ENCODE measurements at regions not wholly inside any gene's neighbourhood (a gene's known extent, or its start where the extent isn't known, plus 50 kb on each side); places are given as distances from the start of the nearest gene placed in this dataset.

DNA sequence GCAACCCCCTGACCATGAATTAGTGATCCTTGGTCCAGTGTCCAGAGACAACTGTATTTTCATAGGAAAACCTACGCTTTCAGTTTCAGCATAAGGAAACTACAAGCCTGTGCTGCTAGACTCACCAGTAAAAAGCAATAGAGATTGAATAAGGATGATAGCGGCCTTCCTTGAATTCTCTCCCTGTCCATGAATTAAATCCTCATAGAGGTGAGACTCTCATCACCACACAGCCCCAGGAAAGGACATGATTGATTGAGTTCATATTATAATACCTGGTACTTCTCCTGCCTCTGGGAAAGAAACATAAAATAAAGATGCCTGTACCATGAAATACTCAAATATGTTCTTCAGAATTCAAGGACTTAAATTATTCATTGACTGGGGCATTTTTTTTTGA is 146.3 kb upstream of the SPOPL start:
- Mint-ChIP-seq H3K9me3 (peaks cover 2% of the 10 kb centered on the region), H3K4me1 (no peaks in the 10 kb centered on the region), H3K36me3 (ENCODE audit: low read depth) (no peaks in the 10 kb centered on the region), H3K27me3 (ENCODE audit: low read depth) (peaks cover 3% of the 10 kb centered on the region), H3K4me3 (no peak overlapping the region), H3K27ac (no peak overlapping the region)
- TF ChIP-seq, protein P1, sequence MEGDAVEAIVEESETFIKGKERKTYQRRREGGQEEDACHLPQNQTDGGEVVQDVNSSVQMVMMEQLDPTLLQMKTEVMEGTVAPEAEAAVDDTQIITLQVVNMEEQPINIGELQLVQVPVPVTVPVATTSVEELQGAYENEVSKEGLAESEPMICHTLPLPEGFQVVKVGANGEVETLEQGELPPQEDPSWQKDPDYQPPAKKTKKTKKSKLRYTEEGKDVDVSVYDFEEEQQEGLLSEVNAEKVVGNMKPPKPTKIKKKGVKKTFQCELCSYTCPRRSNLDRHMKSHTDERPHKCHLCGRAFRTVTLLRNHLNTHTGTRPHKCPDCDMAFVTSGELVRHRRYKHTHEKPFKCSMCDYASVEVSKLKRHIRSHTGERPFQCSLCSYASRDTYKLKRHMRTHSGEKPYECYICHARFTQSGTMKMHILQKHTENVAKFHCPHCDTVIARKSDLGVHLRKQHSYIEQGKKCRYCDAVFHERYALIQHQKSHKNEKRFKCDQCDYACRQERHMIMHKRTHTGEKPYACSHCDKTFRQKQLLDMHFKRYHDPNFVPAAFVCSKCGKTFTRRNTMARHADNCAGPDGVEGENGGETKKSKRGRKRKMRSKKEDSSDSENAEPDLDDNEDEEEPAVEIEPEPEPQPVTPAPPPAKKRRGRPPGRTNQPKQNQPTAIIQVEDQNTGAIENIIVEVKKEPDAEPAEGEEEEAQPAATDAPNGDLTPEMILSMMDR (IDR thresholded peaks at IDR 0.05; ENCODE audit: unreplicated experiment in 3 of 3) = no peak

DNA sequence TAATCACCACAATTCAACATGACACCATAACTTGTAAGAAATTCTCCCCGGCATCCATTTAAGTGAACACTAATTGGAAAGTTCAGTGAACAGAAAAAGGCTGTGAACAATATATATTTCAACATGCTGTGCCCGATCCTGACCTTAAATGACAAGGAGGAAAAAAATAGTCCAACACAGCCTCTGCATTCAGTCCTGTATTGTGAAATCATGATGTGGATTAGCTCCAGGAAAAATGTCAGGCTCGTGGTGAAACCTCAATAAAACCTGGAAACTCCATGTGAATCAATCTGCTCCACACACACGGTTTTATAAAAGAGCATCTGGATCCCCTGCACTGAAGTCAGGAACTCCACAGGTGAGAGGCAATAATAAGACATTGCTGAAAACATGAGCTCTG is 145.4 kb upstream of the SPOPL start:
- peaks cover 2% of the 10 kb centered on the region for H3K9me3 Mint-ChIP-seq
- H3K4me1 Mint-ChIP-seq = no peaks in the 10 kb centered on the region
- no peak overlapping the region for H3K4me3 Mint-ChIP-seq
- TF ChIP-seq, protein P1 (IDR thresholded peaks at IDR 0.05; ENCODE audit: unreplicated experiment in 3 of 3) = no peak
- H3K27ac Mint-ChIP-seq = peak overlapping the region in 1 of 3 experiments; percentile 10
- peaks cover 3% of the 10 kb centered on the region for H3K27me3 Mint-ChIP-seq (ENCODE audit: low read depth)
- no peaks in the 10 kb centered on the region for H3K36me3 Mint-ChIP-seq (ENCODE audit: low read depth)

DNA sequence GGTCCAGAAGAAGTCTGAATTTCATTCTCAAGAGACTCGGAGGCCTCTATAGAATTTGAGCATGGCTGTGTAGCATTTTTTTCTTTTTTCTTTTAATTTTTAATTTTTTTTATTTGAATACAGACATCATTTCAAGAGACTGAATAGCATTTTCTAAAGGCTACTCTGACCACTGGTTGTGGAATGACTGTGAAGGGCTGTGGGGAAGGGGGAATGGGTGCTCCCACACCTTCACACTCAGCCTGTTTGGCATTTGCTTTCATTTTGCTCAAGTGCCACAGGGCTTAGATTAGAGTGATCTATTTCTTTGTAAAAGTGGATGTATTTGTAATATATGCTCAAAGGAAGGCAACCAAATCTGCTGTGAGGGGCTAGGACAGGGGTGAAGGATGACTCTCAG is 142.0 kb upstream of the SPOPL start:
- Mint-ChIP-seq H3K27ac (no peak overlapping the region), H3K36me3 (ENCODE audit: low read depth) (no peaks in the 10 kb centered on the region), H3K9me3 (peaks cover 2% of the 10 kb centered on the region), H3K4me3 (no peak overlapping the region), H3K4me1 (no peaks in the 10 kb centered on the region), H3K27me3 (ENCODE audit: low read depth) (peaks cover 3% of the 10 kb centered on the region)
- TF ChIP-seq, protein P1 (IDR thresholded peaks at IDR 0.05; ENCODE audit: unreplicated experiment in 3 of 3) = no peak

DNA sequence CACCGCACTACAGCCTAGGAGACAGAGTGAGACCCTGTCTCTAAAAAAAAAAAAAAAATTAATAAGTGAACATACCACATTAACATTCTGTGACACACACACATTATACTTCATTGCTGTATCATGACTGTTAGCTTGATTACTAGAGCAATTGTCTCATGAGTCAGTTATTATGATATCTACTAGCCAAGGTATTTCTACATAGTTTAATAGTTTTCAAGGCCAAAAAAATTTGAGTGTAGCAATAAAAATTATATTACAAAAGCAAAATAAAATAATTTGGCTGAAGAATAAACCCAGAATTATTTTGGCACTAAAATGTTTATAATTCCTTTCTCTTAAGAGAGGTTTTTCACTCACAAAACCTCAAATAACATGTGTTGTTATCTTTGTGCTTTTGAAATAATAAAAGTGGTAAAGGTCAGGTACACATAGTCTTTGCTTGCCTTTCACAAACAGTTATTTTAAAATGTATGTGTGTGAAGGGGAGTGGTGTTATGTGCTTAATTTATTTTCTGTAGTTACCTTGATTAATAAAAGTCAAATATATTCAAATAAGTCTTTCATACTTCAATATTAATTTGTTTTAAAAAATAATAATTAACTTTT is 136.9 kb upstream of the SPOPL start:
- Mint-ChIP-seq H3K9me3 (no peaks in the 10 kb centered on the region), H3K27ac (no peak overlapping the region), H3K4me3 (no peak overlapping the region), H3K4me1 (peaks cover 5% of the 10 kb centered on the region), H3K36me3 (ENCODE audit: low read depth) (no peaks in the 10 kb centered on the region), H3K27me3 (ENCODE audit: low read depth) (no peaks in the 10 kb centered on the region)
- TF ChIP-seq, protein P1 (IDR thresholded peaks at IDR 0.05; ENCODE audit: unreplicated experiment in 3 of 3) = no peak

DNA sequence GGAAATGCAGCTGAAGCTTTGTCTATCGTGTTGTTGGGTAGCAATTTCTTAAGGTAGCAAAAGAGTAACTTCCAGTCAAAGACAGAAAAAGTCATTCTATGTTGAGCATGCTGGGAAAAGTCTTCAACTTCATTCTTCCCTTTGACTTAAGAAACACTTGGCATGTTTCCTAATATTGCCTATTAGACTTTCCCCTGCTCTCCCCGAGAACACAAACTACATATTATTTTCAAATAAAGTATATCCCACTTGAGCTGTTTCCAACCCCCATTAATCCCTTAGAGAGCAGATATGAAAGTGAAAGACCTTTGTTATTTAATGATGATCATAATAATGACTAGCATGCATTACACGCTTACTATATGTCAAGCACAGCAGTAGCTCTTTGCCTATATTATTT is 136.0 kb upstream of the SPOPL start:
- Mint-ChIP-seq H3K9me3 (no peaks in the 10 kb centered on the region), H3K4me1 (peaks cover 5% of the 10 kb centered on the region), H3K4me3 (no peak overlapping the region), H3K36me3 (ENCODE audit: low read depth) (no peaks in the 10 kb centered on the region), H3K27me3 (ENCODE audit: low read depth) (no peaks in the 10 kb centered on the region), H3K27ac (no peak overlapping the region)
- TF ChIP-seq, protein P1 (IDR thresholded peaks at IDR 0.05; ENCODE audit: unreplicated experiment in 3 of 3) = no peak

DNA sequence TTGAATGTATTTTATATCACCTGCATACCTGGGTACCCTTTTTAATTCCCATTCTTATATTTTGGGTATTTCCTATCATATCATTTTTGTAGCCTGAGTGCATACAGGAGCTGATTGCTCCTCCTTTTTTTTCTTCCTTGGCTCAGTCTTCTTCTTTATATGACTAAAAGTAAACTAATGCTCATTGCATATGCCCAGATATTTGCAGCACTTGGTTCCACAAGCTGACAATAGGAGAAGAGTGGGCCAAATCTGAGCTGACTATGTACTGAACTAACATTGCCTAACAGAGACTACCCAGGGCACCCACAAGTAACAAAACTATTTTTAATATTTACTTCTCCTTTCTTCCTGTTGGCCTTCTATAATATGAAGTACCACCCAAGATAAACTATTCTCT is 131.7 kb upstream of the SPOPL start:
- H3K27ac Mint-ChIP-seq = no peak overlapping the region
- no peaks in the 10 kb centered on the region for H3K27me3 Mint-ChIP-seq (ENCODE audit: low read depth)
- H3K4me3 Mint-ChIP-seq = no peak overlapping the region
- TF ChIP-seq, protein P1 (IDR thresholded peaks at IDR 0.05; ENCODE audit: unreplicated experiment in 3 of 3) = no peak
- no peaks in the 10 kb centered on the region for H3K9me3 Mint-ChIP-seq
- no peaks in the 10 kb centered on the region for H3K36me3 Mint-ChIP-seq (ENCODE audit: low read depth)
- H3K4me1 Mint-ChIP-seq = peaks cover 5% of the 10 kb centered on the region

Data from nephron (organoid).